ENCODE measurements at regions not wholly inside any gene's neighbourhood (a gene's known extent, or its start where the extent isn't known, plus 50 kb on each side); places are given as distances from the start of the nearest gene placed in this dataset.

DNA sequence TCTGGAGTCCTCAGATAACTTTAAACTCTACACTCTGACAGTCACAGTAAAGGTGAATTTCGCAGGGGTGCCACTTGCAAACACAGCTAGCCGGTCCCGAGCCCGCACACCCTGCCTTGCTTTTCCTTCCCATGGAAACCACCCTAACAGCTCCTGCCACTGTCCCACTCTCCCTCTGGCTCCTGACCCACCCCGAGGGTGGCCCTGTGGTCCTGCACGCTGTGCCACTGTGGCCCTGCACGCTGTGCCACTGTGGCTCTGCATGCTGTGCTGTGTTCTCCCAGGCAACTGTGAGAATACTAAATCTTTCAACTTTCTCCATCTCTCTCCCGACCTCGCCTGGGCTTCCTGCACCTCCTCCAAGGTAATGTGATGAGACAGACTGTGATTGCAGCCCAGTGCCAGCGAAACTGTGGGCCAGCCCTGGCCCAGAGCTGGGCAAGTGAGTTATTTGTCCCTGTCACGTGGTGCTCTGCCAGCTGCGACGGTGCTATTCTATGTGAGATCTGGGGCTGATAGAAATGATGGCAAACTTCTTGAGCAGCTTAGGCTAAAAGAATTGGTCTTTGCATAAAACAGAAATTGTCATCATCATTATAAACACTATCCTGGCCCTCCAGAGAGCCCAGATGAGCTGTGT is 63.4 kb upstream of the TARBP1 start:
- Histone ChIP-seq H3K27ac (no peak overlapping the region), H3K36me3 (no peaks in the 10 kb centered on the region), H3K27me3 (ENCODE audit: insufficient read depth, low read depth, severe bottlenecking) (no peaks in the 10 kb centered on the region), H3K9me3 (ENCODE audit: severe bottlenecking) (no peaks in the 10 kb centered on the region), H3K4me3 (ENCODE audit: low read depth, low read length) (no peak overlapping the region)
- no peak for DNase-seq
- TF ChIP-seq, protein P1, sequence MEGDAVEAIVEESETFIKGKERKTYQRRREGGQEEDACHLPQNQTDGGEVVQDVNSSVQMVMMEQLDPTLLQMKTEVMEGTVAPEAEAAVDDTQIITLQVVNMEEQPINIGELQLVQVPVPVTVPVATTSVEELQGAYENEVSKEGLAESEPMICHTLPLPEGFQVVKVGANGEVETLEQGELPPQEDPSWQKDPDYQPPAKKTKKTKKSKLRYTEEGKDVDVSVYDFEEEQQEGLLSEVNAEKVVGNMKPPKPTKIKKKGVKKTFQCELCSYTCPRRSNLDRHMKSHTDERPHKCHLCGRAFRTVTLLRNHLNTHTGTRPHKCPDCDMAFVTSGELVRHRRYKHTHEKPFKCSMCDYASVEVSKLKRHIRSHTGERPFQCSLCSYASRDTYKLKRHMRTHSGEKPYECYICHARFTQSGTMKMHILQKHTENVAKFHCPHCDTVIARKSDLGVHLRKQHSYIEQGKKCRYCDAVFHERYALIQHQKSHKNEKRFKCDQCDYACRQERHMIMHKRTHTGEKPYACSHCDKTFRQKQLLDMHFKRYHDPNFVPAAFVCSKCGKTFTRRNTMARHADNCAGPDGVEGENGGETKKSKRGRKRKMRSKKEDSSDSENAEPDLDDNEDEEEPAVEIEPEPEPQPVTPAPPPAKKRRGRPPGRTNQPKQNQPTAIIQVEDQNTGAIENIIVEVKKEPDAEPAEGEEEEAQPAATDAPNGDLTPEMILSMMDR (IDR thresholded peaks at IDR 0.05; ENCODE audit: low read depth, low read length), result no peak

DNA sequence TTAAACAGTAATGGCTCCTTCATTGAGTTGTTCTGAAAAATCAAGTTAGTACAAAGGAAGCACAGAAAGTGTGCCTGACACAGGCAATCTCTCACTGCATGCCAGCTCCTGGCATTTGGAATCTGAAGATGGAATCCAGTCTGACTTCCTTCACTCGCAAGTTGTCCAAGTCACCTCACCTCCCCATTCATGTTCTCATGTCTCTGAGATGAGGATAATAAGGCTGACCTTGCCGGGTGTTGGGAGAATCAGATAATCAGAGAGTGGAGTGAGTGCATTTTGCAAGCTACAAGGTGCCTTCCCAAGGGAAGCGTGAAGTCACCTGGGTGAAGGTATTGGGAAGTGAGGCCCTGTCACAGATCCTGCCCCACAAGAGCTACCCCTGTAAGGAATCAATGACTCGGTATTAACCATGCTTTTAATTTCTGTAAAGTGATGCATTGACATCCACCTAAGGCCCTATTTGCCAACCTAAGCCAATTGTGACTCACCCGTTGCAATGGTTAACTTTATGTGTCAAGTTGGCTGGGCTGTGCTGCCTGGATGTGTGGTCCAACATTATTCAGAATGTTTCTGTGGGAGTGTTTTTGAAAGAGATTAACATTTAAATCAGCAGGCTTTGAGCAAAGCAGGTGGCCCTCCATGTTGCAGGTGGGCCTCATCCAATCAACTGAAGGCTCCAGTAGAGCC is 62.5 kb upstream of the TARBP1 start:
- H3K36me3 ChIP-seq, result no peaks in the 10 kb centered on the region
- H3K27me3 ChIP-seq (ENCODE audit: insufficient read depth, low read depth, severe bottlenecking), result no peaks in the 10 kb centered on the region
- H3K4me3 ChIP-seq (ENCODE audit: low read depth, low read length), result no peak overlapping the region
- H3K27ac ChIP-seq, result no peak overlapping the region
- DNase-seq, result no peak
- TF ChIP-seq, protein P1 (IDR thresholded peaks at IDR 0.05; ENCODE audit: low read depth, low read length), result no peak
- H3K9me3 ChIP-seq (ENCODE audit: severe bottlenecking), result no peaks in the 10 kb centered on the region

DNA sequence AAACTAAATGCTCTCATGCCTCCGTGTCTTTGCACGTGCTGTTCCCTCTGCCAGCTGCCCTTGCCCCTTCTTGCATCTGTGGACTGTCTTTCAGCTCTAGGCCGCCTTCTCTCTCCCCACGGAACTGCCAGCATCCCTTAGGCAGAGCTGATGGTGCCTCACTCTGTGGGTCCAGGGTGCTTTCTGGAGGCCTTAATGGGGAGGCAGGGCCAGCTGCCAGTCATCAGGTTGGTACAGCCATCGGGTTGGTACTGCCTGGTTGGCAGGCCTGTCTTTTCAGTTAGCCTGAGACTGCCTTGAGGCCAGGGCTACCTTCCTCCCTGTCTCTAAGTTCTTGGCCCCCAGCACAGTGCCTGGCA is 61.4 kb upstream of the TARBP1 start:
- DNase-seq, result no peak
- TF ChIP-seq, protein P1 (IDR thresholded peaks at IDR 0.05; ENCODE audit: low read depth, low read length), result no peak
- Histone ChIP-seq H3K9me3 (ENCODE audit: severe bottlenecking) (no peaks in the 10 kb centered on the region), H3K36me3 (no peaks in the 10 kb centered on the region), H3K27ac (no peak overlapping the region), H3K4me3 (ENCODE audit: low read depth, low read length) (no peak overlapping the region), H3K27me3 (ENCODE audit: insufficient read depth, low read depth, severe bottlenecking) (no peaks in the 10 kb centered on the region)

DNA sequence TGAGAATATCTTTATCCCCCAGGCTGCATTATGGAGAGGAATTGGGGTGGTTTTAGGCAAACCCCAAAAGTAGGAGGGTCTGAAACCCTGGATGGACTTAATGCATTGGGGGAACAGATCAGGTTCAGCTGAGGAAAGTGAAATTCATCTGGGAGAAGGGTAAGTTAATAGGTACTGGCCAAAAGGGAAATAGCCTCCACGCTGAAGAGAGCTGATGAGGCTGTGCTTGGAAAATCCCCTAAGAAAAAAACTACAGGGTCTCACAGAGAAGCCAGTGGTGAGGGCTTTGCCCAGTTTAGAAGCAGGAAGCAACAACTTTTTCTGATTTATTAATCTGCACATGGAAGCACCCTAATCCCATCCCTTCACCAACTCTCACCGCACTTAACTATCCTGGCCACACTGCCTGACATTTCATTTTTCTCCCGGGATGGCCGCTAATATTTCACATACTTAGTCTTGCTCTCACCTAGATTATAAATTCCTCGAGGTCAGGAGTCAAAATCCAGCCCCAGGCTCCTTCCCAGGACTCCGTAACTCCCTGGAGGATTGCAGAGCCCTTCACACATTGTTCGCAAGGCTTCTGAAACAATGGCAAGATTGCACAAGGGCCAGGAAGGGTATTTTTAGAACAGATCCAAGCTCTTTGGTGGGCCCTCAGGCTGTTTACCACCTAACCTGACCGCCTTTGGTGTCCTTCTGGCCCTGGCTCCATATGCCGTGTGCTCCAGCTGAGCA is 60.9 kb upstream of the TARBP1 start:
- no peak overlapping the region for H3K4me3 ChIP-seq (ENCODE audit: low read depth, low read length)
- H3K27me3 ChIP-seq (ENCODE audit: insufficient read depth, low read depth, severe bottlenecking), result no peaks in the 10 kb centered on the region
- no peaks in the 10 kb centered on the region for H3K9me3 ChIP-seq (ENCODE audit: severe bottlenecking)
- no peaks in the 10 kb centered on the region for H3K36me3 ChIP-seq
- TF ChIP-seq, protein P1 (IDR thresholded peaks at IDR 0.05; ENCODE audit: low read depth, low read length), result no peak
- DNase-seq, result no peak
- H3K27ac ChIP-seq, result no peak overlapping the region

DNA sequence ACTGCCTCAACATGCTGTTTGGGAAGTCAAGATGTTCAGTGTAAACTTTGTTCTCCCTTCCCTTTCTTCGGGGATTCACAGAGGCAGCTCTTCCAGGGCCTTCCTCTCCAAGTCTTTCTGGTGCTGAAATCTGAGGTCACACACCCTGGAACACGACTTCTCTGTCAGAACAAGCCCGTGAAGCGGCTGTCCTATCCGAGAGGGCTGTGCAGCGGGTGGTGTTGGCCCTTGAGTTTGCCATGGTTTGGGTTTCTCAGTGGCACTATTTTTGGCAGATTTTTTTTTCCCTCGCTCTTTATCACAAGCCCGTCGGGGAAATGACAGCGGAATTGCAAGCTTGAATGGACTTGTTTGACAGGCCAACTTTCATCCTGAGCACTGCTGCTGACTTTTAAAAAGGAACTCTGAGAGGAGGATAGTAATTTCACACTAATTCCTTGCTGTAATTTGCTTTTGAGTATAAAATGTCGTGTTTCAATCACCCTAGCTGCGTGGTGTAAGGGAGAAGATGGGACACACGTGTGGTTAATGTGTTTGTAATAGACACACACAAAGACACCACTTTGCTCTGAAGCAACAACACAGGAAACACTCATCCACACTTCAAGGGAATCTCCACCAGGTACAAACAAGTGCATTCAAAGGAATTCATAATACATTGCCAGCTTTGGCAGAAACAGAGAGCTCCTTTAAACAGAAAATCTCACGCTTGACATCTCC is 60.1 kb upstream of the TARBP1 start:
- Histone ChIP-seq H3K36me3 (no peaks in the 10 kb centered on the region), H3K9me3 (ENCODE audit: severe bottlenecking) (no peaks in the 10 kb centered on the region), H3K4me3 (ENCODE audit: low read depth, low read length) (no peak overlapping the region), H3K27me3 (ENCODE audit: insufficient read depth, low read depth, severe bottlenecking) (no peaks in the 10 kb centered on the region), H3K27ac (no peak overlapping the region)
- TF ChIP-seq, protein P1 (IDR thresholded peaks at IDR 0.05; ENCODE audit: low read depth, low read length), result no peak
- DNase-seq, result no peak
